B cell (primary cell): ENCODE measurements at regions not wholly inside any gene's neighbourhood (a gene's known extent, or its start where the extent isn't known, plus 50 kb on each side); places are given as distances from the start of the nearest gene placed in this dataset.

Experiments
- EZH2 ChIP-seq: IDR thresholded peaks from 2 replicates; pipeline ENCODE4 v1.6.1; 2012; ENCODE audit warnings: borderline replicate concordance, low read depth, mild to moderate bottlenecking, moderate library complexity, low read length; ENCODE audit not compliant: insufficient read depth, poor library complexity, severe bottlenecking
- TF ChIP-seq, protein P1 (sequence below): fragments of 200-600 bp; IDR thresholded peaks from one replicate; pipeline ENCODE4 v1.8.0; 2022; ENCODE audit warnings: antibody characterized with exemption, mild to moderate bottlenecking

GRCh38 chr13:61756031-61756430 is 340.4 kb upstream of the PCDH20 start:
- no peak for TF ChIP-seq EZH2
- TF ChIP-seq, protein P1, sequence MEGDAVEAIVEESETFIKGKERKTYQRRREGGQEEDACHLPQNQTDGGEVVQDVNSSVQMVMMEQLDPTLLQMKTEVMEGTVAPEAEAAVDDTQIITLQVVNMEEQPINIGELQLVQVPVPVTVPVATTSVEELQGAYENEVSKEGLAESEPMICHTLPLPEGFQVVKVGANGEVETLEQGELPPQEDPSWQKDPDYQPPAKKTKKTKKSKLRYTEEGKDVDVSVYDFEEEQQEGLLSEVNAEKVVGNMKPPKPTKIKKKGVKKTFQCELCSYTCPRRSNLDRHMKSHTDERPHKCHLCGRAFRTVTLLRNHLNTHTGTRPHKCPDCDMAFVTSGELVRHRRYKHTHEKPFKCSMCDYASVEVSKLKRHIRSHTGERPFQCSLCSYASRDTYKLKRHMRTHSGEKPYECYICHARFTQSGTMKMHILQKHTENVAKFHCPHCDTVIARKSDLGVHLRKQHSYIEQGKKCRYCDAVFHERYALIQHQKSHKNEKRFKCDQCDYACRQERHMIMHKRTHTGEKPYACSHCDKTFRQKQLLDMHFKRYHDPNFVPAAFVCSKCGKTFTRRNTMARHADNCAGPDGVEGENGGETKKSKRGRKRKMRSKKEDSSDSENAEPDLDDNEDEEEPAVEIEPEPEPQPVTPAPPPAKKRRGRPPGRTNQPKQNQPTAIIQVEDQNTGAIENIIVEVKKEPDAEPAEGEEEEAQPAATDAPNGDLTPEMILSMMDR, result no peak
